Chondrocyte (in vitro differentiated cells): ENCODE measurements at regions not wholly inside any gene's neighbourhood (a gene's known extent, or its start where the extent isn't known, plus 50 kb on each side); places are given as distances from the start of the nearest gene placed in this dataset.

ENCODE experiments used
- DNase-seq: peaks from one replicate; pipeline ENCODE4 v3.0.0; 2021; ENCODE audit warnings: mixed read lengths, low spot score
- H3K27ac Mint-ChIP-seq: one replicate; pipeline ENCODE4 v1.8.0; 2021; ENCODE audit warnings: mild to moderate bottlenecking, moderate library complexity, mixed read lengths; ENCODE audit not compliant: unreplicated experiment
- H3K27me3 Mint-ChIP-seq: 2 replicates; pipeline ENCODE4 v1.8.0; 2021; ENCODE audit warnings: low read depth, mixed read lengths
- H3K36me3 Mint-ChIP-seq: 2 replicates; pipeline ENCODE4 v1.8.0; 2021; ENCODE audit warnings: low read depth, mixed read lengths
- H3K4me1 Mint-ChIP-seq: 2 replicates; pipeline ENCODE4 v1.8.0; 2021; ENCODE audit warnings: low read depth, mild to moderate bottlenecking, mixed read lengths
- H3K4me3 Mint-ChIP-seq: one replicate; pipeline ENCODE4 v1.8.0; 2021; ENCODE audit warnings: mild to moderate bottlenecking, moderate library complexity, mixed read lengths; ENCODE audit not compliant: unreplicated experiment
- H3K9me3 Mint-ChIP-seq: 2 replicates; pipeline ENCODE4 v1.8.0; 2021; ENCODE audit warnings: low read depth, mixed read lengths
- TF ChIP-seq, protein P1 (sequence below): fragments of 200-600 bp; sonication (generic); IDR thresholded peaks from 2 replicates; pipeline ENCODE4 v1.5.0; 2021; ENCODE audit warnings: antibody characterized with exemption, mild to moderate bottlenecking, moderate library complexity

- H3K9me3 Mint-ChIP-seq = peaks cover 6% of the 10 kb centered on the region
- H3K4me1 Mint-ChIP-seq = peaks cover 3% of the 10 kb centered on the region
- H3K4me3 Mint-ChIP-seq = no peak overlapping the region
- H3K36me3 Mint-ChIP-seq = peaks cover 6% of the 10 kb centered on the region
- no peaks in the 10 kb centered on the region for H3K27me3 Mint-ChIP-seq
- TF ChIP-seq, protein P1, sequence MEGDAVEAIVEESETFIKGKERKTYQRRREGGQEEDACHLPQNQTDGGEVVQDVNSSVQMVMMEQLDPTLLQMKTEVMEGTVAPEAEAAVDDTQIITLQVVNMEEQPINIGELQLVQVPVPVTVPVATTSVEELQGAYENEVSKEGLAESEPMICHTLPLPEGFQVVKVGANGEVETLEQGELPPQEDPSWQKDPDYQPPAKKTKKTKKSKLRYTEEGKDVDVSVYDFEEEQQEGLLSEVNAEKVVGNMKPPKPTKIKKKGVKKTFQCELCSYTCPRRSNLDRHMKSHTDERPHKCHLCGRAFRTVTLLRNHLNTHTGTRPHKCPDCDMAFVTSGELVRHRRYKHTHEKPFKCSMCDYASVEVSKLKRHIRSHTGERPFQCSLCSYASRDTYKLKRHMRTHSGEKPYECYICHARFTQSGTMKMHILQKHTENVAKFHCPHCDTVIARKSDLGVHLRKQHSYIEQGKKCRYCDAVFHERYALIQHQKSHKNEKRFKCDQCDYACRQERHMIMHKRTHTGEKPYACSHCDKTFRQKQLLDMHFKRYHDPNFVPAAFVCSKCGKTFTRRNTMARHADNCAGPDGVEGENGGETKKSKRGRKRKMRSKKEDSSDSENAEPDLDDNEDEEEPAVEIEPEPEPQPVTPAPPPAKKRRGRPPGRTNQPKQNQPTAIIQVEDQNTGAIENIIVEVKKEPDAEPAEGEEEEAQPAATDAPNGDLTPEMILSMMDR = no peak
- no peak for DNase-seq
- H3K27ac Mint-ChIP-seq = no peak overlapping the region
These were observed 354.1 kb upstream of the CELF2 start for GRCh38 chr10:10663622-10664021.

GRCh38 chr10:10665750-10666149 is 351.9 kb upstream of the CELF2 start:
- DNase-seq = no peak
- no peaks in the 10 kb centered on the region for H3K27me3 Mint-ChIP-seq
- H3K9me3 Mint-ChIP-seq = no peaks in the 10 kb centered on the region
- no peak overlapping the region for H3K4me3 Mint-ChIP-seq
- H3K36me3 Mint-ChIP-seq = peaks cover 2% of the 10 kb centered on the region
- H3K4me1 Mint-ChIP-seq = peaks cover 2% of the 10 kb centered on the region
- no peak overlapping the region for H3K27ac Mint-ChIP-seq
- TF ChIP-seq, protein P1 = no peak

DNA sequence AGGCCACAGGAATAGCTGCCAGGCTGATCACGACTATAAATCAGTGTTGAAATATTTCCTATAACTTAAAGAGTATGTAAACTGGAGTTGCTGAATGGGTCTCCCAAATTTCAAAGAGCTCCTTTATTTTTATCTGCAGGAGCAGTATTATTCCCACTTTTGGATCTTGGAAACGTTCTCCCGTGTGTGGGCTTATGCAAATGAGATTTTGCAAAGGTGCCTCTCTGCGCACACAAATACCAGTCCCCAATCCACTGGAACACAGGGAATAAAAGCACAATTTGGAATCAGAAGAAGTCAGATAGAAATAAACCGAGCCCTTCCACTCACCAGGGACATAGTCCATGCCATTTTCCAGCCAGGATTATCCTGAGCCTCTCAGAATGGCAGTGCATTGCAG is 350.2 kb upstream of the CELF2 start:
- Mint-ChIP-seq H3K27ac (no peak overlapping the region), H3K9me3 (peaks cover 4% of the 10 kb centered on the region)
- TF ChIP-seq, protein P1 = no peak

GRCh38 chr10:10676972-10677371 is 340.7 kb upstream of the CELF2 start:
- H3K36me3 Mint-ChIP-seq = peaks cover 4% of the 10 kb centered on the region
- H3K4me3 Mint-ChIP-seq = no peak overlapping the region
- no peak overlapping the region for H3K27ac Mint-ChIP-seq
- no peaks in the 10 kb centered on the region for H3K4me1 Mint-ChIP-seq
- TF ChIP-seq, protein P1 = no peak
- peaks cover 24% of the 10 kb centered on the region for H3K9me3 Mint-ChIP-seq
- H3K27me3 Mint-ChIP-seq = no peaks in the 10 kb centered on the region
- no peak for DNase-seq

More for the DNA sequence above, 350.2 kb upstream of the CELF2 start:
- no peaks in the 10 kb centered on the region for H3K4me1 Mint-ChIP-seq
- no peaks in the 10 kb centered on the region for H3K36me3 Mint-ChIP-seq
- no peaks in the 10 kb centered on the region for H3K27me3 Mint-ChIP-seq
- H3K4me3 Mint-ChIP-seq = no peak overlapping the region
- no peak for DNase-seq

DNA sequence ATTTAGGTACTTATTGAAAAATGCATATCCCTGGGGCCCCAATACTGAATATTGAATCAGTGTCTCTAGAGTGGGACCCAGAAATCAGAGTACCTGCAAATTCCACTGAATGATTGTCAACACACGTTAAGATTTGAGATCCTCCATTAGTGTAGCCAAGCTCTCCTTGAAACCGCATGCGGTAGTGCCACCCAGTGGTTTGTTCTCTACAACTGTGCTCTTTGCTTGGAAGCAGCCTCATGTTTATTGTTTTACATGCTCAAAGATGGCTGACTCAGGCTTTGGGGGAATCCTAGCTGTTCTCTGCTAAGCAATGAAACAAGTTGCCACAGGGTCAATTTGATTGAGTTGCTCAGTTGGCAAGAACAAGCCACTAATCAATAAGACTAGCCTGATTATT is 340.2 kb upstream of the CELF2 start:
- Mint-ChIP-seq H3K27ac (no peak overlapping the region), H3K4me1 (no peaks in the 10 kb centered on the region), H3K36me3 (peaks cover 4% of the 10 kb centered on the region), H3K4me3 (no peak overlapping the region), H3K9me3 (peaks cover 20% of the 10 kb centered on the region), H3K27me3 (no peaks in the 10 kb centered on the region)
- no peak for DNase-seq
- TF ChIP-seq, protein P1 = peak; percentile 81
